HG02798 (cell line): ENCODE measurements at regions not wholly inside any gene's neighbourhood (a gene's known extent, or its start where the extent isn't known, plus 50 kb on each side); places are given as distances from the start of the nearest gene placed in this dataset.
"Not testable (repeated sequence)": the region's sequence is repeated elsewhere in the genome, so short reads cannot be mapped to it uniquely, and the experiment has no call there.

Source experiments
- ATAC-seq: cut with Tn5 transposase; IDR thresholded peaks from one replicate; pipeline ENCODE4 v1.9.1; 2021; ENCODE audit warnings: mild to moderate bottlenecking; ENCODE audit not compliant: unreplicated experiment, poor library complexity

GRCh38 chr1:233722212-233722979 lies 108.5 kb downstream of the KCNK1 start:
- no peak for ATAC-seq

DNA sequence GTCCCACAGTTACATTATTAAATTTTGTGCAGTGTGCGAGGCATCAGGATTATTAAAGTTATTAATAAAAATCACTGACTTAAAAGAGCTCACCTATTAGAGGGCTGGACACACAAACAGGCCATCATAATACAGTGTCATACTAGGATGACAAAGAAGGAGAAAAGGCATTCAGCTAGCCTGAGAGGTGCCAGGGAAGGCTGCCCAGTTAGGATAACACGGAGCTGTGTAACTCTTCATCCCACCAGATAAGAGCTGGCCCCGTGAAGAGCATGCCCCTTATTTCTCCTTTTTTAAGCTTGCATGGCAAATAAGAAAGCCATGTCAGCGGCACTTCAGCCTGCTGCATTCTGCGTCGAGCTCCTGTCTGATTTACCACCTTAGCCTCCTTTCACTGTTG lies 109.5 kb downstream of the KCNK1 start:
- no peak for ATAC-seq

DNA sequence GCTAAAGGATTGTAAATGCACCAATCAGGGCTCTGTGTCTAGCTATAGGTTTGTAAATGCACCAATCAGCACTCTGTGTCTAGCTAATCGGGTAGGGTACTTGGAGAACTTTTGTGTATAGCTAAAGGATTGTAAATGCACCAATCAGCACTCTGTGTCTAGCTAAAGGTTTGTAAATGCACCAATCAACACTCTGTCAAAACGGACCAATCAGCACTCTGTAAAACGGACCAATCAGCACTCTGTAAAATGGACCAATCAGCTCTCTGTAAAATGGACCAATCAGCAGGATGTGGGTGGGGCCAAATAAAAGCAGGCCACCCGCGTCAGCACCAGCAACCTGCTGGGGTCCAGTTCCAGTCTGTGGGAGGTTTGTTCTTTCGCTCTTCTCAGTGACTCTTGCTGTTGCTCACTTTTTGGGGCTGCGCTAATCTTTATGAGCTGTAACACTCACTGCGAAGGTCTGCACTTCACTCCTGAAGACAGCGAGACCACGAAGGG lies 110.3 kb downstream of the KCNK1 start:
- ATAC-seq: not testable (repeated sequence)

GRCh38 chr1:233725423-233725822 lies 111.5 kb downstream of the KCNK1 start:
- ATAC-seq: no peak

- ATAC-seq: no peak
These were observed 114.8 kb downstream of the KCNK1 start for GRCh38 chr1:233728721-233729120.

- ATAC-seq: no peak
These were observed 116.5 kb downstream of the KCNK1 start for GRCh38 chr1:233730380-233730779.

- ATAC-seq: no peak
These were observed 116.9 kb downstream of the KCNK1 start for GRCh38 chr1:233730809-233731208.

DNA sequence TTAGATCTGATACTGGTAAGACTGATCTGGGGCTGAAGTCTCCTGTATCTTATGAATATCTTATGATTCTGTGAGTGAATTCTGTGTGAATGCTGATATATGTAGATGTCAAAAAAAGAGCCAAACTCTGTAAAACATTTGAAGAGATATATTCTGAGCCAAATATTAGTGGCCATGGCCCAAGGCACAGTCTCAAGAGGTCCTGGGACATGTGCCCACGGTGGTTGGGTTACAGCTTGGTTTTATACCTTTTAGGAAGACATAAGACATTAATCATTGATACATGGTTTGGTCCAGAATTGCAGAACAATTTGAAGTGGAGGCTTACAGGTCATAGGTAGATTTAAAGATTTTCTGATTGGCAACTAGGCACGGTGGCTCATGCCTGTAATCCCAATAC lies 118.3 kb downstream of the KCNK1 start:
- ATAC-seq: no peak

DNA sequence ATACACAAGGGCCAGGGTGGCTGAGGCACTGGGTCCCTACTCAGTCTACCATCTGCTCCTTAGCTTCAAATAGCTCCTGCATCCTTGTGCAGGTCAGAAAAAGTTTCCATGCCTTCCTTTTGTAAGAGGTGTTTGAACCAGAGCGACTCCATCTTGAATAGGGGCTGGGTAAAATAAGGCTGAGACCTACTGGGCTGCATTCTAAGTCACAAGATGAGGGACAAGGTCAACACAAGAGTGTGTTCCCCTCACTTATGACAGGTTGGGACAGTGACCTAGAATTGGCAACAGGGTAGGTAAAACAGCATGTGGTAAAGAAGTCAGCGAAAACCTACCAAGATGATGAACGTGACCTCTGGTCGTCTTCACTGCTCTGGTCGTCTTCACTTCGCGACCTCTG lies 120.5 kb downstream of the KCNK1 start:
- no peak for ATAC-seq

DNA sequence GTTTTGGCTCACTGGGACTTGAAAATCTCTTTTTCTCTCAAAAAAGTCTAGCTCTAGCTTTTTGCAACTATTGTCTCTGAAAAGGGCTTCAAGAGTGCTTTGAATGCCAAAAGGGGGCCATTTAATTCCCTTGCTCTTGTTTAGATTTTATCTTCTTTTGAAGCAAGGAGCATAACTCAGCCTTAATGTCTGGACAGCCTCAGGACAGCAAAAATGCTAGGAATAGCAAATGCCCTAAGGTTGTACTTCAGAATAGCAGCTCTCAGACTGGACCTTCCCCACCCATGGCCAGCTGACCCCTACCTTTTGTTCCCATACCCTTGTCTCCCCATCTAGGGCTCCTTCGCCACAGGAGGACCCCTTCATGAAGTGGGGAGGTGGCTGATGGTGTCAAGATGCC lies 121.4 kb downstream of the KCNK1 start:
- ATAC-seq: no peak

- no peak for ATAC-seq
These were observed 121.9 kb downstream of the KCNK1 start for GRCh38 chr1:233735847-233736246.

DNA sequence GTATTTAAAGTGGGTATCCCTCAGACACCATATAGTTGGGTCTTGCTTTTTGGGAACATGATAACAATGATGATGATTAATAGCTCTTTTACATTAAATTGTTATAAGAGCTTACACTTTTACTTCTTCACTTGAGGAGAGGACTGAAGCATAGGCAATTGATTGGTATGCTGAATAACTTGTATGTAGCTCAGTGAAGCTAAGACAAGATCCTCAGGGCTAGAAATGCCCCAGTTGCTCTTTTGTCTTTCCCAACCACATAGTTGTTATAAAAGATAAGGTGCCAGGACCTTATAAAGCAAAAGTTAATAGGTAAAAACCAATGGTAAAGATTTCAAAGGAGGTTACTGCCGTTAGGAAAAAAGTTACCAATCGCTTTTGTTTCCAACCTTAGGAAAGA lies 123.4 kb downstream of the KCNK1 start:
- ATAC-seq: no peak

DNA sequence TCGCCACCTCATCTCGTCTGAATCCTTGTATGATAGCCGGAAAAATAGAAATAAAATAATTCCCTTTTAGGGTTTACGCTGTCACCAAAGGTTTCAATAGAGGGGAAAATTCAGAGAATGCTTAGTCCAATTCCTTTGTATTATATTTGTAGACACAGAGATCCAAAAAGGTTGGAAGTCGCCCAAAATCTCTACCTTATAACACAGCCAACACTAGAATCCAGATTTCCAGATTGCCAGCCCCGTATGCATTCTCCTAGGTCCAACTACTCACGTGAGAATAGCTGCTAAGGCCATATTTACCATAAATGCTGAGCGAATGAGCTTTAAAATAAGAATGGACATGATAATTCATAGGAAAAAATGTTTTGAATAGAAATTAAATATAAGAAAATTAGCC lies 124.5 kb downstream of the KCNK1 start:
- no peak for ATAC-seq

GRCh38 chr1:233738850-233739249 lies 124.9 kb downstream of the KCNK1 start:
- ATAC-seq: no peak

GRCh38 chr1:233744779-233745513 lies 131.0 kb downstream of the KCNK1 start:
- no peak for ATAC-seq

GRCh38 chr1:233750139-233750538 lies 136.2 kb downstream of the KCNK1 start:
- no peak for ATAC-seq

GRCh38 chr1:233759665-233760064 lies 144.8 kb upstream of the SLC35F3 start:
- ATAC-seq: no peak

GRCh38 chr1:233764304-233764703 lies 140.2 kb upstream of the SLC35F3 start:
- not testable (repeated sequence) for ATAC-seq

DNA sequence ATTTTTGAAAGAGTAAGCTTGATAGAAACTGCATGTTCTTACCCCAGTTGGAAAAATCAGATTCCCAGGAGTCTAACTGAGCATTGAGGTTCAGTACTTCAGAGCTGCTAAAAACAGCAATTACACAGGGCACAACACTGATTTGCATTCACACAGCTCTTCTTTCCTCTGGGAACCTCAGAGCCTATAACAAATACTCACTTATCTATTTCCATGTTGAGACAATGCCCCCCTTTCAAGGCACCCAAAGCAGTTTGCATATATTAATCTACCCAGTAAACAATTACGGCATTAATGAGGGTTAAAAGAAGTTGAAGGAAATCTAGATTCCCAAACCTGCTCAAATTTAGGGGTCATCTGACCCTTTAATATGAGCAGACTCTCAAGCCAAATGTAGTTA lies 126.9 kb upstream of the SLC35F3 start:
- ATAC-seq: no peak

GRCh38 chr1:233780049-233780448 lies 124.4 kb upstream of the SLC35F3 start:
- ATAC-seq: no peak

- ATAC-seq: no peak
These were observed 121.4 kb upstream of the SLC35F3 start for GRCh38 chr1:233782937-233783586.
